ENCODE measurements at regions not wholly inside any gene's neighbourhood (a gene's known extent, or its start where the extent isn't known, plus 50 kb on each side); places are given as distances from the start of the nearest gene placed in this dataset.
A peak's percentile ranks its signal among the peaks of the same experiment; 100 is the strongest.

- no peaks in the 10 kb centered on the region for H3K36me3 ChIP-seq
- TF ChIP-seq CTCF (IDR thresholded peaks at IDR 0.05; ENCODE audit: low read depth, low read length): no peak
- H3K27me3 ChIP-seq (ENCODE audit: insufficient read depth, low read depth, severe bottlenecking): no peaks in the 10 kb centered on the region
- no peak for DNase-seq
- no peak overlapping the region for H3K27ac ChIP-seq
- no peaks in the 10 kb centered on the region for H3K9me3 ChIP-seq (ENCODE audit: severe bottlenecking)
- no peak overlapping the region for H3K4me3 ChIP-seq (ENCODE audit: low read depth, low read length)
These were observed 368.7 kb upstream of the ZNF608 start for GRCh38 chr5:125115195-125115525.

DNA sequence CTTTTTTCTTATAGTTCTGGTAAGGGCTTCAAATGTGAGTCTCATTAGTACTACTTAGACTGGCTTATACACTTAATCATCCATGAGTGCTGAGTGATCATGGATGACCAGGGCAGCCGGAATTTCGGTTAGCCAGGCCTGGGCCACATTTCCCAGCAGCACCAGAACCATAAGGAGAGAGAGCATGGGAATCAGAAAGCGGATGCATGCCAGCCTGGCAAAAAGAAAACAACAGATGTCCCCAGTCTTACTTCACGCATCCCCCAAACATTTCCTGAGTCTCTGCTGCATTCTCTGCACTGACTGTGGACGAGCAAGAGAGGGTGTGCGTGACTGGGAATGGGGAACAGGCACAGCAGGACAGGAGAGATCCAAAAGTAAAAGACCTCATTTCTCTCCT is 371.1 kb upstream of the ZNF608 start:
- no peak for TF ChIP-seq CTCF (IDR thresholded peaks at IDR 0.05; ENCODE audit: low read depth, low read length)

GRCh38 chr5:125120012-125120411 is 373.6 kb upstream of the ZNF608 start:
- no peaks in the 10 kb centered on the region for H3K36me3 ChIP-seq
- H3K27me3 ChIP-seq (ENCODE audit: insufficient read depth, low read depth, severe bottlenecking): no peaks in the 10 kb centered on the region
- H3K9me3 ChIP-seq (ENCODE audit: severe bottlenecking): no peaks in the 10 kb centered on the region
- no peak overlapping the region for H3K4me3 ChIP-seq (ENCODE audit: low read depth, low read length)
- TF ChIP-seq CTCF (IDR thresholded peaks at IDR 0.05; ENCODE audit: low read depth, low read length): no peak
- no peak for DNase-seq
- no peak overlapping the region for H3K27ac ChIP-seq

More for the DNA sequence above, 371.1 kb upstream of the ZNF608 start:
- no peaks in the 10 kb centered on the region for H3K9me3 ChIP-seq (ENCODE audit: severe bottlenecking)
- H3K27me3 ChIP-seq (ENCODE audit: insufficient read depth, low read depth, severe bottlenecking): no peaks in the 10 kb centered on the region
- no peak overlapping the region for H3K27ac ChIP-seq
- peak; percentile 37 for DNase-seq
- H3K4me3 ChIP-seq (ENCODE audit: low read depth, low read length): no peak overlapping the region
- H3K36me3 ChIP-seq: no peaks in the 10 kb centered on the region

GRCh38 chr5:125125031-125125823 is 378.8 kb upstream of the ZNF608 start:
- H3K27ac ChIP-seq: no peak overlapping the region
- no peaks in the 10 kb centered on the region for H3K27me3 ChIP-seq (ENCODE audit: insufficient read depth, low read depth, severe bottlenecking)
- peak; percentile 19 for DNase-seq
- no peaks in the 10 kb centered on the region for H3K9me3 ChIP-seq (ENCODE audit: severe bottlenecking)
- no peak for TF ChIP-seq CTCF (IDR thresholded peaks at IDR 0.05; ENCODE audit: low read depth, low read length)
- no peaks in the 10 kb centered on the region for H3K36me3 ChIP-seq
- no peak overlapping the region for H3K4me3 ChIP-seq (ENCODE audit: low read depth, low read length)

GRCh38 chr5:125126050-125126449 is 379.6 kb upstream of the ZNF608 start:
- H3K27me3 ChIP-seq (ENCODE audit: insufficient read depth, low read depth, severe bottlenecking): no peaks in the 10 kb centered on the region
- no peaks in the 10 kb centered on the region for H3K36me3 ChIP-seq
- no peak overlapping the region for H3K27ac ChIP-seq
- no peaks in the 10 kb centered on the region for H3K9me3 ChIP-seq (ENCODE audit: severe bottlenecking)
- H3K4me3 ChIP-seq (ENCODE audit: low read depth, low read length): no peak overlapping the region
- TF ChIP-seq CTCF (IDR thresholded peaks at IDR 0.05; ENCODE audit: low read depth, low read length): no peak
- no peak for DNase-seq

Measured in WERI-Rb-1 (cell line).